Gastroesophageal sphincter (tissue), 3 donors: ENCODE measurements at regions not wholly inside any gene's neighbourhood (a gene's known extent, or its start where the extent isn't known, plus 50 kb on each side); places are given as distances from the start of the nearest gene placed in this dataset.

ENCODE experiments used
- CTCF ChIP-seq, 4 experiments: fragments of 200-600 bp in 2 of 4; fragments of 450-650 bp in 2 of 4; sonication (generic) in 1 of 4; IDR thresholded peaks; one replicate each; pipeline ENCODE4 v1.5.1; 2017 to 2019; ENCODE audit warnings: antibody characterized with exemption in 4 of 4, mild to moderate bottlenecking in 2 of 4, moderate library complexity in 2 of 4
- POLR2A ChIP-seq, 2 donors: fragments of 450-650 bp; IDR thresholded peaks; one replicate each; pipeline ENCODE4 v1.6.1; 2017; ENCODE audit warnings: antibody characterized with exemption in 2 of 2, mild to moderate bottlenecking in 2 of 2, moderate library complexity in 1 of 2

- TF ChIP-seq CTCF (IDR thresholded peaks at IDR 0.05) (no peak), POLR2A (IDR thresholded peaks at IDR 0.05) (no peak)
Observed at GRCh38 chr3:68025189-68025588, 370.8 kb upstream of the SUCLG2 start.
